KBM-7 (cell line): ENCODE measurements at regions not wholly inside any gene's neighbourhood (a gene's known extent, or its start where the extent isn't known, plus 50 kb on each side); places are given as distances from the start of the nearest gene placed in this dataset.

Source experiments
- DNase-seq: peaks from one replicate; pipeline ENCODE4 v3.0.0-alpha.2; 2015
- in situ Hi-C: fragments of 300-500 bp; cut with MboI; formaldehyde crosslinking; loops from 2 replicates; pipeline ENCODE4 v1.14.3; 2020; ENCODE audit warnings: low sequenced_read_pairs, low pct_unique_long_range_greater_than_20kb, mixed read lengths

GRCh38 chr9:16145196-16145950 lies 592.5 kb downstream of the CCDC171 start:
- in situ Hi-C loops = loop anchor here (25.0 kb wide), 1 partner anchor 283 kb away; no protein-coding TSS in a partner anchor
- DNase-seq = no peak

GRCh38 chr9:16147726-16148125 lies 594.9 kb downstream of the CCDC171 start:
- DNase-seq = peak; percentile 9
- in situ Hi-C loops = loop anchor here (25.0 kb wide), 1 partner anchor 285 kb away; no protein-coding TSS in a partner anchor

GRCh38 chr9:16150501-16150900 lies 597.7 kb downstream of the CCDC171 start:
- no peak for DNase-seq
- in situ Hi-C loops = no loop called here

GRCh38 chr9:16150938-16151650 lies 598.3 kb downstream of the CCDC171 start:
- in situ Hi-C loops = no loop called here

GRCh38 chr9:16152276-16153101 lies 599.6 kb downstream of the CCDC171 start:
- no peak for DNase-seq
- in situ Hi-C loops = no loop called here

More at GRCh38 chr9:16150938-16151650, 598.3 kb downstream of the CCDC171 start:
- DNase-seq = no peak

GRCh38 chr9:16153221-16153620 lies 600.4 kb downstream of the CCDC171 start:
- in situ Hi-C loops = no loop called here
- no peak for DNase-seq

- DNase-seq = no peak
- in situ Hi-C loops = no loop called here
Observed at GRCh38 chr9:16153741-16154140, 600.9 kb downstream of the CCDC171 start.

- DNase-seq = peak; percentile 11
- in situ Hi-C loops = no loop called here
Observed at GRCh38 chr9:16154521-16155078, 601.8 kb downstream of the CCDC171 start.

GRCh38 chr9:16155878-16156277 lies 603.0 kb downstream of the CCDC171 start:
- in situ Hi-C loops = no loop called here
- no peak for DNase-seq

- no peak for DNase-seq
- in situ Hi-C loops = no loop called here
Observed at GRCh38 chr9:16157216-16157615, 604.4 kb downstream of the CCDC171 start.

- in situ Hi-C loops = no loop called here
- DNase-seq = no peak
Observed at GRCh38 chr9:16157651-16158050, 604.8 kb downstream of the CCDC171 start.

GRCh38 chr9:16158093-16158492 lies 605.2 kb downstream of the CCDC171 start:
- DNase-seq = no peak
- in situ Hi-C loops = no loop called here

- in situ Hi-C loops = no loop called here
- no peak for DNase-seq
Observed at GRCh38 chr9:16161483-16161882, 608.6 kb downstream of the CCDC171 start.

GRCh38 chr9:16170119-16170518 lies 617.3 kb downstream of the CCDC171 start:
- in situ Hi-C loops = no loop called here

GRCh38 chr9:16171911-16172310 lies 619.1 kb downstream of the CCDC171 start:
- DNase-seq = no peak
- in situ Hi-C loops = no loop called here

More at GRCh38 chr9:16170119-16170518, 617.3 kb downstream of the CCDC171 start:
- no peak for DNase-seq

- in situ Hi-C loops = no loop called here
- no peak for DNase-seq
Observed at GRCh38 chr9:16172796-16173195, 620.0 kb downstream of the CCDC171 start.

GRCh38 chr9:16174915-16175314 lies 622.1 kb downstream of the CCDC171 start:
- DNase-seq = no peak
- in situ Hi-C loops = no loop called here

GRCh38 chr9:16175461-16175860 lies 622.6 kb downstream of the CCDC171 start:
- DNase-seq = no peak
- in situ Hi-C loops = no loop called here

- in situ Hi-C loops = no loop called here
- no peak for DNase-seq
Observed at GRCh38 chr9:16178294-16178693, 625.5 kb downstream of the CCDC171 start.
